Activated naive CD4-positive, alpha-beta T cell treated with anti-CD3 and anti-CD28 coated beads, Interleukin-2, amount 50 U/mL, for 24 hours (primary cell): ENCODE measurements at regions not wholly inside any gene's neighbourhood (a gene's known extent, or its start where the extent isn't known, plus 50 kb on each side); places are given as distances from the start of the nearest gene placed in this dataset.
"Not testable (repeated sequence)": the region's sequence is repeated elsewhere in the genome, so short reads cannot be mapped to it uniquely, and the experiment has no call there.

Source experiments
- H3K27ac Mint-ChIP-seq: one replicate; pipeline ENCODE4 v1.8.0; 2021; ENCODE audit warnings: mild to moderate bottlenecking, mixed read lengths
- H3K27me3 Mint-ChIP-seq: one replicate; pipeline ENCODE4 v1.8.0; 2021; ENCODE audit warnings: mixed read lengths
- H3K36me3 Mint-ChIP-seq: one replicate; pipeline ENCODE4 v1.8.0; 2021; ENCODE audit warnings: mixed read lengths
- H3K4me1 Mint-ChIP-seq: one replicate; pipeline ENCODE4 v1.8.0; 2021; ENCODE audit warnings: mixed read lengths
- H3K4me3 Mint-ChIP-seq: one replicate; pipeline ENCODE4 v1.8.0; 2021; ENCODE audit warnings: mild to moderate bottlenecking, mixed read lengths
- H3K9me3 Mint-ChIP-seq: one replicate; pipeline ENCODE4 v1.8.0; 2021; ENCODE audit warnings: mixed read lengths

DNA sequence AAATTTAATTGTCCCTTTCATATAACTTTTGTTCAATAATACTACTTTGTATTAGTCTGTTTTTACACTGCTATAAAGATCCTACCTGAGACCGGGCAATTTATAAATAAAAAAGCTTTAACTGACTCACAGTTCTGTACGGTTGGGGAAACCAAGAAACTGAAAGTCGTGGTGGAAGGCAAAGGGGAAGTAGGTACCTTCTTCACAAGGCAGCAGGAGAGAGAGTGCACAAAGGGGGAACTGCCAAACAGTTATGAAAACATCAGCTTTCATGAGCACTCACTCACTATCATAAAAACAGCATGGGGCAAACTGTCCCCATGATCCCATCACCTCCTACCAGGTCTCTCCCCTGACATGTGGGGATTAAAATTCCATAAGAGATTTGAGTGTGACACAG, 1069.0 kb downstream of the FSCB start:
- no peak overlapping the region for H3K27ac Mint-ChIP-seq
- H3K27me3 Mint-ChIP-seq = no peaks in the 10 kb centered on the region
- H3K9me3 Mint-ChIP-seq = peaks cover under 1% of the 10 kb centered on the region
- no peak overlapping the region for H3K4me3 Mint-ChIP-seq
- no peaks in the 10 kb centered on the region for H3K4me1 Mint-ChIP-seq
- H3K36me3 Mint-ChIP-seq = no peaks in the 10 kb centered on the region

DNA sequence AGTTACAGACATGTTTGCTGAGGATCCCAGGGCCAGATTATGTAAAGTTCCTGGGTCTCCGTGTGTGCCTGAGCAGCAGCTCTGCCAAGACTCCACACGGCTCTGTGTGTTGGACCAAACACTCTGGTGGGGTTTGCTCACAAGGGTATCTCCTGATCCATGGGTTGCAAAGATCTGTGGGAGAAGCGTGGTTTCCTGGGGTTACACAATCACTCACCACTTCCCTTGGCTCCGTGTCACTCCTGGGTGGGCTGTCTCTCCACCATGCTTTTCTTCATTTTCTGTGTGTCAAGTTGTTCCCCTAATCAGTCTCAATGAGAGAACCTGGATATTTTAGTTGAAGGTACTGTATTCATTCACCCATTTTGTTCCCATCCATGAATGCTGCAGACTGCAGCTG, 1088.8 kb downstream of the FSCB start:
- no peaks in the 10 kb centered on the region for H3K4me1 Mint-ChIP-seq
- H3K9me3 Mint-ChIP-seq = peaks cover 10% of the 10 kb centered on the region
- peaks cover 2% of the 10 kb centered on the region for H3K36me3 Mint-ChIP-seq
- H3K27me3 Mint-ChIP-seq = no peaks in the 10 kb centered on the region
- H3K4me3 Mint-ChIP-seq = no peak overlapping the region
- H3K27ac Mint-ChIP-seq = no peak overlapping the region

DNA sequence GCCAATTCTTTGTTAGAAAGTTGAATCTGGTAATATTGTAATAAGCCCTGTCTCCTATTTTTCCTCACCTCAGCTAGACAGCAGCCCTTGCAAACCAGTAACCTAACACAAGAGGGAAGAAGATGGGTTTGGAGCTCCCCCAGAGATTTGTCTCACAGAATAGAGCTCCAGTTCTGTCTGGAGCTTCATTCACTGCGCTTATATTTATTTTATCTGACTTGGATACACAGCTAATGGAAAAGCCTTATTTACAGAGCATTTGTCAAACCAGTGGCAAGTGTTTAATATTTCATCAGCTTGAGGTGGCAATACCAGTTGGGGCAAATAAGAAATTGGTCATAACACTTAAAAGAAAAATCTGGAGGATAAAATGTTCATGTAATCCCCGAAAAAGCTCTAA, 1094.0 kb downstream of the FSCB start:
- Mint-ChIP-seq H3K36me3 (no peaks in the 10 kb centered on the region), H3K4me3 (no peak overlapping the region), H3K9me3 (no peaks in the 10 kb centered on the region), H3K27ac (no peak overlapping the region), H3K4me1 (no peaks in the 10 kb centered on the region), H3K27me3 (no peaks in the 10 kb centered on the region)

DNA sequence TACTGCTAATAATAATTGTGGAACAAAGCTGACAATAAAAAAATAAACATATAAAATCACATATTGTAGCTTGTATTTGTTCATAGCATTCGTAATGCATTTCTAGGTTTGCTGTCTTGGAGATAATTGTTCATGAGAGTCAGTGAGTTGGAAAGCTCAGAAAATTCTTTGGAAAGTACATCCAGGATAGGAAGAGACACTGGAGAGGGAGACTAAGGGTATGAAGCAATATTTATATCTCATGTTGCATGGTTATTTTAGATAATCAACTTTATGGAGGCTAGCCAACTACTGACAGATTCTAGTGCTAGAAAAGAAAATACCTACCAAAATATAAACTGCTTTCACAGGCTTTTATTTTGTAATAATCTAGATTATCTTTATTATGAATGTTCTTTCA, 1095.2 kb downstream of the FSCB start:
- no peak overlapping the region for H3K27ac Mint-ChIP-seq
- H3K4me1 Mint-ChIP-seq = no peaks in the 10 kb centered on the region
- H3K4me3 Mint-ChIP-seq = no peak overlapping the region
- H3K36me3 Mint-ChIP-seq = no peaks in the 10 kb centered on the region
- no peaks in the 10 kb centered on the region for H3K27me3 Mint-ChIP-seq
- H3K9me3 Mint-ChIP-seq = peaks cover 7% of the 10 kb centered on the region

DNA sequence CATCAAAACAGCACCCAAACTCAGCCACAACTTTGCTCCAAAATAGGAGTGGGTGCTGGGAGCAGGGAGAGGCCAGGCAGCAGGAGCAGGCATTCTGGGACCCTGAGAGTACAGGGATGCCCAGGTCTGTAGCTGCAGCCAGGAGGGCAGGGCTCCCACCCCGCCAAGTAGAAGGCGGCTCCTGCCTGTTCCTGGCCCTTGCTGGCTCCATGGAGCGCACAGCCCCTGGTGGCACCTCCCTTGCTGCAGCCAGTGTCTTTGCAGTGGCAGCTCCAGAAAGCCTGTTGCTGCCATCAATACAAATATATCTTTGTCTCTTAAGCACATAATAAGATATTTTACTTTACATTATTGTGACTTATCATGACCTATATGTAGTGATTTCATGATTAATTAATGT, 1096.5 kb downstream of the FSCB start:
- Mint-ChIP-seq H3K9me3 (peaks cover 7% of the 10 kb centered on the region), H3K27me3 (no peaks in the 10 kb centered on the region), H3K36me3 (no peaks in the 10 kb centered on the region), H3K4me3 (no peak overlapping the region), H3K4me1 (no peaks in the 10 kb centered on the region), H3K27ac (no peak overlapping the region)

DNA sequence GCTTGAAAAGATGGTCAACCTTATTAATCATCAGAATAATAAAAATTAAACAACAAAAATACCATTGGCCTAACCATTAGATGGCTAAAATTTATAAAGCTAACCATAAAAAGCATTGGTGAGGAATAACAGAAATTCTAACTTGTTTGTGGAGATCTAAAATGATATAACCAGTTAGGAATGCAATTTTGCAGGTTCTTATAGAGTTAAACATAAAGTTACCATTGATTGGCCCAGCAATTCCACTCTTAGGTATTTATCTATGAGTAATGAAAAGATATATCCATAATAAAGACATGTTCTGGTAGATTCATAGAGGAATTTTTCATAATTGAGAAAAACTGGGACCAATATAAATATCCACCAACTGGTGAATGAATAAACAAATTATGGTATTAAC, 1098.6 kb downstream of the FSCB start:
- Mint-ChIP-seq H3K36me3 (no peaks in the 10 kb centered on the region), H3K27me3 (no peaks in the 10 kb centered on the region), H3K9me3 (peaks cover 7% of the 10 kb centered on the region), H3K4me1 (no peaks in the 10 kb centered on the region), H3K4me3 (no peak overlapping the region), H3K27ac (no peak overlapping the region)

DNA sequence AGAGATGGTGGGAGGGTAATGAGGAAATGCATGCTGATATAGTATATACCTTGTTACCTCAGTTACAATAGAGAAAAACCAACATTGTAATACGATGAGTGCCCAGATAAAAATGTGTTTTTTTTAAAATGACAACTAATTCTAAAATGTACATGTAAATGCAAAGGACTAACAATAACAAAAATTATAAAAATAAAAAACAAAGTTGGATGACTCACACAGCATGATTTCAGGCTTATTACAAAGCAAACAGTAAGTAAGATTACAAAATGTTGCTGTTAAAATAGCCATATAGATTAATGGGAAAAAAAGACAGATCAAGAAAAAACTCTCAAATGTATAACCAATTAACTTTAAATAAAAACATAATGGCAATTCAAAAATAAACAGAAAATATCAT, 1099.4 kb downstream of the FSCB start:
- Mint-ChIP-seq H3K4me3 (no peak overlapping the region), H3K9me3 (peaks cover 7% of the 10 kb centered on the region), H3K36me3 (no peaks in the 10 kb centered on the region), H3K27ac (no peak overlapping the region), H3K27me3 (no peaks in the 10 kb centered on the region), H3K4me1 (no peaks in the 10 kb centered on the region)

DNA sequence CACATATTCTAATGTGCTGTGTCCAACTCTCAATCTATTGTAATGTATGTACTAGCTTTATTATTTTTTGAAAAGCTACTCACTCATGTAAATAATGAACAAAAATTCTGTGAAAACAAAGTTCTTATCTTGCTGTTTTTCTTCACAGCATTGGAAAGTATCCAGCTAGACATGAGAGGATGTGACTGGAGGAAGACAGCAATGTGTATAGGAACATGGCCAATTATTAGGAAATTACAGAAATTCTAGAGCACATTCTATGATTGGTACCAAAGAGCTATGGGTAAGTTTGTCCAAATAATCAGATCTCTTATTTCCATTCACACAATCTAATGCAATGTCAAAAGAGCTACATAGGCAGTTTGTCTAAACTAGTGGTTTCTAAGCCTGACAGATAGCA, 1100.2 kb downstream of the FSCB start:
- H3K4me3 Mint-ChIP-seq = no peak overlapping the region
- no peaks in the 10 kb centered on the region for H3K36me3 Mint-ChIP-seq
- no peaks in the 10 kb centered on the region for H3K27me3 Mint-ChIP-seq
- H3K27ac Mint-ChIP-seq = no peak overlapping the region
- peaks cover 7% of the 10 kb centered on the region for H3K9me3 Mint-ChIP-seq
- H3K4me1 Mint-ChIP-seq = no peaks in the 10 kb centered on the region

DNA sequence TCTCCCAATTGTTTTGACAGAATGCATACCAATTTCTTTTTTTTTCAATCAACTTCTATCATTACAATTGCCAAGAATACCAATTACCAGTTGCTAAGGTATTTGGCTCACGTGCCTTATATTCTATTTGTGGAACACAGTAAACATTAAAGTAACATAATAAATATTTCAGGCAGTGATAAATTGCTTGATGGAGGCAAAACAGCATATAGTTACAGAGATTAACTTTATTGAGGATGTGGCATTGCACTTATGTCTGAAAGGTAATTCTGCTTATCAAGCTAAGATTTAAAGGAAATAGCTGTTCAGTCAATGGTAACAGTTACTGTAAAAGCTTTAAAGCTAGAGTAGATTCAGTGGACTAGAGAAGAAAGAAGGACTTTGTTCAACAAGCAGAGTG, 1107.8 kb downstream of the FSCB start:
- no peaks in the 10 kb centered on the region for H3K36me3 Mint-ChIP-seq
- peaks cover 4% of the 10 kb centered on the region for H3K9me3 Mint-ChIP-seq
- no peaks in the 10 kb centered on the region for H3K4me1 Mint-ChIP-seq
- H3K4me3 Mint-ChIP-seq = no peak overlapping the region
- no peak overlapping the region for H3K27ac Mint-ChIP-seq
- no peaks in the 10 kb centered on the region for H3K27me3 Mint-ChIP-seq

DNA sequence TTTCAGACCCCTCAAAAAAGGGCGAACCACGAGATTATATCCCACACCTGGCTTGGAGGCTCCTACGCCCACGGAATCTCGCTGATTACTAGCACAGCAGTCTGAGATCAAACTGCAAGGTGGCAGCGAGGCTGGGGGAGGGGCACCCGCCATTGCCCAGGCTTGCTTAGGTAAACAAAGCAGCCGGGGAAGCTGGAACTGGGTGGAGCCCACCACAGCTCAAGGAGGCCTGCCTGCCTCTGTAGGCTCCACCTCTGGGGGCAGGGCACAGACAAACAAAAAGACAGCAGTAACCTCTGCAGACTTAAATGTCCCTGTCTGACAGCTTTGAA, 1136.6 kb downstream of the FSCB start:
- H3K27me3 Mint-ChIP-seq, H3K4me3 Mint-ChIP-seq, H3K9me3 Mint-ChIP-seq, H3K36me3 Mint-ChIP-seq, H3K27ac Mint-ChIP-seq, H3K4me1 Mint-ChIP-seq: not testable (repeated sequence)

DNA sequence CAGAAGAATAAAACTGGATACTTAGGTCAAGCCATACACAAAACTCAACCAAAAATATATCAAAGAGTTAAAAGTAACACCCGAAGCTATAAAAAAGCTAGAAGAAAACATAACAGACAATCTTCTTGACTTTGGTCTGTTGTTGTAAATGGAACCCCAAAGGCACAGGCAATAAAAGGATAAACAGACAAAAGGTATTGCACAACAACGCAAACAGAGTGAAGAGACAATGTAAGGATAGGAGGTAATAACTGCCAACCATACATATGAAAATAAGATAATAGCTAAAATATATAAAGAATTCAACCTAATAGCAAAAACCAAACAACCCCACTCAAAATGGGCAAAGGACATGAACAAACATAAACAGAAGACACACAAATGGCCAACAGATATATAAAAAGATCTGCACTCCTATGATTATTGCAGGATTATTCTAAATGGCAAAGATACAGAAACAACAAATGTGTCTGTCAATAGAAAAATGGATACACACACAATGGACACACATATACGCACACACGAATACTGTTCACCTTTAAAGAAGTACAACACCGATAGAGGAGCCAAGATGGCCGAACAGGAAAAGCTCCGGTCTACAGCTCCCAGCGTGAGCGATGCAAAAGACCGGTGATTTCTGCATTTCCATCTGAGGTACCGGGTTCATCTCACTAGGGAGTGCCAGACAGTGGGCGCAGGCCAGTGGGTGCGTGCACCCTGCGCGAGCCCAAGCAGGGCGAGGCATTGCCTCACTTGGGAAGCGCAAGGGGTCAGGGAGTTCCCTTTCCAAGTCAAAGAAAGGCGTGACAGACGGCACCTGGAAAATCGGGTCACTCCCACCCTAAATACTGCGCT, 1137.1 kb downstream of the FSCB start:
- Mint-ChIP-seq H3K27me3 (no peaks in the 10 kb centered on the region), H3K27ac (no peak overlapping the region), H3K9me3 (no peaks in the 10 kb centered on the region), H3K36me3 (no peaks in the 10 kb centered on the region), H3K4me1 (no peaks in the 10 kb centered on the region), H3K4me3 (no peak overlapping the region)

DNA sequence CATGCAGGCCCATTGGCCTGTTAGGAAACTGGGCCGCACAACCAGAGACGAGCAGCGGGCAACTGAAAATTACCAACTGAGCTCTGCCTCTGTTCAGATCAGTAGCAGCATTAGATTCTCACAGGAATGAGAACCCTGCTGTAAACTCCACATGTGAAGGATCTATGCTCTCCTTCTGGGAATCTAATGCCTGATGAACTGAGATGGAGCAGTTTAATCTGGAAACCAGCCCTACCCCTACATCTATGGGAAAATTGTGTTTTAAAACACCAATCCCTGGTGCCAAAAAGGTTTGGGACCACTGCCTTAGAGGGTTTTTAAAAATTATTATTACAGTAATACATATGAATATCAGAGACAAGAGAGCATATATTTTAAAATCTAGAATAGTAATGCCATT, 1144.5 kb downstream of the FSCB start:
- H3K27me3 Mint-ChIP-seq = no peaks in the 10 kb centered on the region
- H3K4me3 Mint-ChIP-seq = no peak overlapping the region
- peaks cover 1% of the 10 kb centered on the region for H3K9me3 Mint-ChIP-seq
- H3K27ac Mint-ChIP-seq = no peak overlapping the region
- H3K4me1 Mint-ChIP-seq = no peaks in the 10 kb centered on the region
- no peaks in the 10 kb centered on the region for H3K36me3 Mint-ChIP-seq

DNA sequence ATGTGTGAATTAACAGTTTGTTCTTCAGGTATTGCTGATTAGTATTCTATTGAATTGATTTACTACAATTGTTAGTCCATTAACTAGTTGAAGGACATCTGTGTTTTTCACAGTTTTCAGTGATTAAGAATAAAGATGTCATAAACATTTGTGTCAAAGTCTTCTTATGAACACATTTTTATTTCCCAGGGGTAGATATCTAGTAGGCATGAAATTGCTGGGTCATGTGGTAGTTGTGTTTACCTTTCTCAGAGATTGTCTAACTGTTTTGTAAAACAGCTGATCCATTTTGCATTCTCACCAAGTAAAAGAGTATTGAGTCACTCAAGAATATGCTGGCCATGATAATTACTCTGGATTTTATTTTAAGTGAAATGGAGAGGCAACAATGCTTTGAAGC, 1145.3 kb downstream of the FSCB start:
- Mint-ChIP-seq H3K27me3 (no peaks in the 10 kb centered on the region), H3K36me3 (no peaks in the 10 kb centered on the region), H3K4me1 (no peaks in the 10 kb centered on the region), H3K27ac (no peak overlapping the region), H3K4me3 (no peak overlapping the region), H3K9me3 (peaks cover 5% of the 10 kb centered on the region)

DNA sequence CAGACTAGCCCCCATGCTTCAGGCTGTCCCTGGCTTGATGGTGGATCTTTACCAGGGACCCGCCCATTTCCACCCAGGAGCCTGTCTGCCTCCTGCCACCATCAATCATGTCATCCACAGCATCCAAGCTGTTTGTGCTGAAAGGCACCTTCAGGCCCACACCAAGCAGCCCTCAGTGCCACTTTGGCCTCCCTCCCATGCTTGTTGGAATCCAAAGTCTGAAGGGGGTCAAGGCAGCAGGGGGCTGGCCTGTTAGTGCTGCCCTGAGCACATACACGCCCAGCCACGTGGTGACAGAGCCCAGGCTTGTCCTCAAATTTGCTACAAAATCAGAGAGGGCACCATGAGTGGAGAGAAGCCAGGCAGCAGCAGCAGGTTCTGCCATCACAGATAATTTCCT, 1146.8 kb downstream of the FSCB start:
- H3K27ac Mint-ChIP-seq = no peak overlapping the region
- H3K4me3 Mint-ChIP-seq = no peak overlapping the region
- H3K4me1 Mint-ChIP-seq = no peaks in the 10 kb centered on the region
- peaks cover 5% of the 10 kb centered on the region for H3K9me3 Mint-ChIP-seq
- no peaks in the 10 kb centered on the region for H3K36me3 Mint-ChIP-seq
- H3K27me3 Mint-ChIP-seq = no peaks in the 10 kb centered on the region

DNA sequence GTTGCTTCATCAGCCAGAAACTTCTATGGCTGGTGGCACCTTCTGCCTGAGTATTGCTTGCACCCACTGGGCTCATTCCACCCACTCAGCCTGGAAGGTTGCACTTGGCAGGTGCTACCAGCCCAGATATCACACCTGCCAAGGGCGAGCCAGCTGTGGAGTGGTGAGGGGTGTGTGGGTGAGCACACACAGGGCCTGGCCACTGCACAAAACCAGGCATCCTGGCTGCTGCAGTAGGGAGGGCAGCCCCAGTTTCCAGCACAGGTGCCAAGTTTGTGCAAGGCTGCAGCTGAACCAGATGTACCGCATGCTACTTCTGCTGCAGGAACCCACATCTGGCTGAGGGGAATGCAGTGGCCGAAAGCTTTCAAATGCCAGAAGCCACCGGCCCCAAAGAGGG, 1147.8 kb downstream of the FSCB start:
- peaks cover 5% of the 10 kb centered on the region for H3K9me3 Mint-ChIP-seq
- H3K4me1 Mint-ChIP-seq = no peaks in the 10 kb centered on the region
- H3K27ac Mint-ChIP-seq = no peak overlapping the region
- no peak overlapping the region for H3K4me3 Mint-ChIP-seq
- H3K36me3 Mint-ChIP-seq = no peaks in the 10 kb centered on the region
- H3K27me3 Mint-ChIP-seq = no peaks in the 10 kb centered on the region

DNA sequence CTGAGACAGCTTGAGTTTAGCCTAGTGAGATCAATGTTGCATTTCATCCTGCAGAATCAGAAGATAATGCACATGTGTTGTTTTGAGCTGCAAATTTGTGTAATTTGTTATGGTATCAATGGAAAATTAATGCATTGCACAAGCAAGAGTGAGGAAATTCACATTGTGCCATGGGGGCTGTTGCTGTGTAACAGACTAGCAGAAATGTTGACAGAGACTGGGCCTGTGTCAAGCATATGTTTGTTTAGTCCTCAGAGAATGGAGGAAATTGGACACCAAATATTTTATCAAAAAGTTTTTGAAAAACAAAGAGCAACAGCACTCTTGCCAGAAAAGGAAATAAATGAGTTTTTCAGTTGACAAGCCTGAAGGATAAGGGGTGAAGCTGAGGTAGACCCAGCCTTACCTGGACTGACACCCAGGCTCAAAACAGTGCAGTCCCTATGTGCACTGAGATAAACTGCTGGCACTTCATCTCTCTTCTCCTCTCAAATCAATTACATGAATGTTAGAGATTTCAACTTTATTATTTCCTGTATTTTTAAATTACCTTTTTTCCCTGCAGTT, 1150.0 kb downstream of the FSCB start:
- no peaks in the 10 kb centered on the region for H3K36me3 Mint-ChIP-seq
- peaks cover 5% of the 10 kb centered on the region for H3K9me3 Mint-ChIP-seq
- H3K27ac Mint-ChIP-seq = no peak overlapping the region
- no peaks in the 10 kb centered on the region for H3K27me3 Mint-ChIP-seq
- no peak overlapping the region for H3K4me3 Mint-ChIP-seq
- no peaks in the 10 kb centered on the region for H3K4me1 Mint-ChIP-seq

DNA sequence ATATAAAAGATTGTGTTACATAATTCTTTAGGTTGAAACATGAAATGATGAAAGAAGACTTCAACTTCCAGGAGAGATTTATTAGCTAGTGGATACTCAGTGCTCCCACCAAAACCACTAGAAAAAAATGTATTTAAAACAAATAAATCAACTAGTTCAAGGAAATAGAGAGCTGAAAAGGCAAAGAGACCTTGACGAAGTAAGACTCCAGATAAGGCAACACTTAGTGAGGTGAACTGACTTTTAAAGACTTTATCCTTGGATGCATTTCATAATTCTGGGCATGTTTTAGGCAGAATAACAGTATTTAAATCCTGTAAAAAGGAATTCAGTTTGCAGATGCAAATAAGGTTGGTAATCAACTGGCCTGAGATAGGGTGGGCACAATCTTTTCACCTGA, 1150.7 kb downstream of the FSCB start:
- peaks cover 5% of the 10 kb centered on the region for H3K9me3 Mint-ChIP-seq
- H3K4me1 Mint-ChIP-seq = no peaks in the 10 kb centered on the region
- no peak overlapping the region for H3K27ac Mint-ChIP-seq
- H3K36me3 Mint-ChIP-seq = no peaks in the 10 kb centered on the region
- H3K27me3 Mint-ChIP-seq = no peaks in the 10 kb centered on the region
- no peak overlapping the region for H3K4me3 Mint-ChIP-seq
